ENCODE measurements at regions not wholly inside any gene's neighbourhood (a gene's known extent, or its start where the extent isn't known, plus 50 kb on each side); places are given as distances from the start of the nearest gene placed in this dataset.

- TF ChIP-seq YY1 (IDR thresholded peaks at IDR 0.05; ENCODE audit: low read depth) (no peak), RAD21 (IDR thresholded peaks at IDR 0.05; ENCODE audit: low read depth) (no peak), CEBPB (IDR thresholded peaks at IDR 0.05) (no peak), TCF12 (IDR thresholded peaks at IDR 0.05; ENCODE audit: low read depth) (no peak), EGR1 (IDR thresholded peaks at IDR 0.05) (no peak), TAF1 (IDR thresholded peaks at IDR 0.05; ENCODE audit: low read depth) (no peak), CREB1 (IDR thresholded peaks at IDR 0.05; ENCODE audit: low read depth) (no peak), TEAD4 (IDR thresholded peaks at IDR 0.05) (no peak), NFIC (IDR thresholded peaks at IDR 0.05) (no peak), FOXM1 (IDR thresholded peaks at IDR 0.05; ENCODE audit: borderline replicate concordance, low read depth) (no peak), ZBTB7A (IDR thresholded peaks at IDR 0.05; ENCODE audit: low read depth) (no peak), MAX (IDR thresholded peaks at IDR 0.05) (no peak), EP300 (IDR thresholded peaks at IDR 0.05; ENCODE audit: borderline replicate concordance) (no peak)
- TF ChIP-seq, protein P1, sequence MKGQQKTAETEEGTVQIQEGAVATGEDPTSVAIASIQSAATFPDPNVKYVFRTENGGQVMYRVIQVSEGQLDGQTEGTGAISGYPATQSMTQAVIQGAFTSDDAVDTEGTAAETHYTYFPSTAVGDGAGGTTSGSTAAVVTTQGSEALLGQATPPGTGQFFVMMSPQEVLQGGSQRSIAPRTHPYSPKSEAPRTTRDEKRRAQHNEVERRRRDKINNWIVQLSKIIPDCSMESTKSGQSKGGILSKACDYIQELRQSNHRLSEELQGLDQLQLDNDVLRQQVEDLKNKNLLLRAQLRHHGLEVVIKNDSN (IDR thresholded peaks at IDR 0.05) = no peak
- TF ChIP-seq, protein P2, sequence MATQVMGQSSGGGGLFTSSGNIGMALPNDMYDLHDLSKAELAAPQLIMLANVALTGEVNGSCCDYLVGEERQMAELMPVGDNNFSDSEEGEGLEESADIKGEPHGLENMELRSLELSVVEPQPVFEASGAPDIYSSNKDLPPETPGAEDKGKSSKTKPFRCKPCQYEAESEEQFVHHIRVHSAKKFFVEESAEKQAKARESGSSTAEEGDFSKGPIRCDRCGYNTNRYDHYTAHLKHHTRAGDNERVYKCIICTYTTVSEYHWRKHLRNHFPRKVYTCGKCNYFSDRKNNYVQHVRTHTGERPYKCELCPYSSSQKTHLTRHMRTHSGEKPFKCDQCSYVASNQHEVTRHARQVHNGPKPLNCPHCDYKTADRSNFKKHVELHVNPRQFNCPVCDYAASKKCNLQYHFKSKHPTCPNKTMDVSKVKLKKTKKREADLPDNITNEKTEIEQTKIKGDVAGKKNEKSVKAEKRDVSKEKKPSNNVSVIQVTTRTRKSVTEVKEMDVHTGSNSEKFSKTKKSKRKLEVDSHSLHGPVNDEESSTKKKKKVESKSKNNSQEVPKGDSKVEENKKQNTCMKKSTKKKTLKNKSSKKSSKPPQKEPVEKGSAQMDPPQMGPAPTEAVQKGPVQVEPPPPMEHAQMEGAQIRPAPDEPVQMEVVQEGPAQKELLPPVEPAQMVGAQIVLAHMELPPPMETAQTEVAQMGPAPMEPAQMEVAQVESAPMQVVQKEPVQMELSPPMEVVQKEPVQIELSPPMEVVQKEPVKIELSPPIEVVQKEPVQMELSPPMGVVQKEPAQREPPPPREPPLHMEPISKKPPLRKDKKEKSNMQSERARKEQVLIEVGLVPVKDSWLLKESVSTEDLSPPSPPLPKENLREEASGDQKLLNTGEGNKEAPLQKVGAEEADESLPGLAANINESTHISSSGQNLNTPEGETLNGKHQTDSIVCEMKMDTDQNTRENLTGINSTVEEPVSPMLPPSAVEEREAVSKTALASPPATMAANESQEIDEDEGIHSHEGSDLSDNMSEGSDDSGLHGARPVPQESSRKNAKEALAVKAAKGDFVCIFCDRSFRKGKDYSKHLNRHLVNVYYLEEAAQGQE (IDR thresholded peaks at IDR 0.05; ENCODE audit: low read depth) = no peak
These were observed 614.3 kb downstream of the XPNPEP1 start for GRCh38 chr10:109308971-109309370.

DNA sequence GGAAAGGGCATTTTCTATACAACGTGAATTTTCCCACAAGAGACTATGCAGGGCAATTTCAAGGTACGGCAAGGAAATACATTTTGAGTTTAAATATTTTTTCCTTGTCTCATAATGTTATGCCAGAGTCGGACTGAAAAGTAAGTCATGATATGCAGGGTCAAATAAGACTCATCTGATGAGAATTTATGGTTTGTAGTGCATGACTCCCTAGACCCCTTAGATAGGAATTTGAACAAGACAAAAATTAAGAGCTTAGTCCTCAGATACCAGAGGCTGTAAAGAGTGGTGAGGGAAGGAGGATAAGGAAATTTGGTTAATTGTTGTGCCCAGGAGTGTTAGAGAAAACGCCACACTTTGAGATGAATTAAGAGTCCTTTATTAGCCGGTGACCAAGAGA lies 616.6 kb downstream of the XPNPEP1 start:
- TF ChIP-seq ZBTB7A (IDR thresholded peaks at IDR 0.05; ENCODE audit: low read depth) (no peak), EGR1 (IDR thresholded peaks at IDR 0.05) (no peak), NFIC (IDR thresholded peaks at IDR 0.05) (no peak), YY1 (IDR thresholded peaks at IDR 0.05; ENCODE audit: low read depth) (no peak), CREB1 (IDR thresholded peaks at IDR 0.05; ENCODE audit: low read depth) (no peak), TAF1 (IDR thresholded peaks at IDR 0.05; ENCODE audit: low read depth) (no peak), MAX (IDR thresholded peaks at IDR 0.05) (no peak), CEBPB (IDR thresholded peaks at IDR 0.05) (no peak), FOXM1 (IDR thresholded peaks at IDR 0.05; ENCODE audit: borderline replicate concordance, low read depth) (no peak), TCF12 (IDR thresholded peaks at IDR 0.05; ENCODE audit: low read depth) (no peak), RAD21 (IDR thresholded peaks at IDR 0.05; ENCODE audit: low read depth) (no peak), EP300 (IDR thresholded peaks at IDR 0.05; ENCODE audit: borderline replicate concordance) (no peak), TEAD4 (IDR thresholded peaks at IDR 0.05) (no peak)
- TF ChIP-seq, protein P1 (IDR thresholded peaks at IDR 0.05) = no peak
- TF ChIP-seq, protein P2 (IDR thresholded peaks at IDR 0.05; ENCODE audit: low read depth) = no peak

GRCh38 chr10:109287858-109288257 lies 635.5 kb downstream of the XPNPEP1 start:
- TF ChIP-seq EGR1 (IDR thresholded peaks at IDR 0.05) (no peak), ZBTB7A (IDR thresholded peaks at IDR 0.05; ENCODE audit: low read depth) (no peak), YY1 (IDR thresholded peaks at IDR 0.05; ENCODE audit: low read depth) (no peak), EP300 (IDR thresholded peaks at IDR 0.05; ENCODE audit: borderline replicate concordance) (no peak), CREB1 (IDR thresholded peaks at IDR 0.05; ENCODE audit: low read depth) (no peak), NFIC (IDR thresholded peaks at IDR 0.05) (no peak), FOXM1 (IDR thresholded peaks at IDR 0.05; ENCODE audit: borderline replicate concordance, low read depth) (no peak), TEAD4 (IDR thresholded peaks at IDR 0.05) (no peak), CEBPB (IDR thresholded peaks at IDR 0.05) (no peak), TAF1 (IDR thresholded peaks at IDR 0.05; ENCODE audit: low read depth) (no peak), RAD21 (IDR thresholded peaks at IDR 0.05; ENCODE audit: low read depth) (no peak), TCF12 (IDR thresholded peaks at IDR 0.05; ENCODE audit: low read depth) (no peak), MAX (IDR thresholded peaks at IDR 0.05) (no peak)
- TF ChIP-seq, protein P1 (IDR thresholded peaks at IDR 0.05) = no peak
- TF ChIP-seq, protein P2 (IDR thresholded peaks at IDR 0.05; ENCODE audit: low read depth) = no peak

Data from Ishikawa (cell line).